H1 (cell line): ENCODE measurements at regions not wholly inside any gene's neighbourhood (a gene's known extent, or its start where the extent isn't known, plus 50 kb on each side); places are given as distances from the start of the nearest gene placed in this dataset.

ENCODE experiments used
- CTCF ChIA-PET: fragments of 300-600 bp; sonication (Branson Sonifier 250); formaldehyde crosslinking; loops from one replicate; lab custom pipeline; 2021; ENCODE audit not compliant: partially characterized antibody; lab: Charles Lee
- POLR2A ChIA-PET: fragments of 300-600 bp; sonication (Branson Sonifier 250); formaldehyde crosslinking; loops from one replicate; lab custom pipeline; 2021; ENCODE audit warnings: inconsistent platforms; ENCODE audit not compliant: partially characterized antibody; lab: Charles Lee
- DNase-seq, 2 experiments: peaks; one replicate each; pipeline versions ENCODE4 v3.0.0 to v3.0.0-alpha.2; 2010 to 2022; ENCODE audit warnings: low spot score in 2 of 2, low read depth in 1 of 2, mixed read lengths in 1 of 2
- FAIRE-seq: peaks from 2 replicates; lab custom pipeline; 2011; peaks lifted over from hg19 to GRCh38; lab: Jason Lieb, UNC
- H2AFZ ChIP-seq: 2 replicates; pipeline ENCODE4 v1.8.1; 2012; ENCODE audit warnings: low read length, inconsistent platforms
- H2AK5ac ChIP-seq: 2 replicates; pipeline ENCODE4 v1.6.1; 2013; ENCODE audit warnings: low read depth, low read length
- H2BK120ac ChIP-seq: replicated peaks from 2 replicates; pipeline ENCODE3; 2013; ENCODE audit warnings: low read depth, low read length, inconsistent platforms
- H2BK12ac ChIP-seq: 2 replicates; pipeline ENCODE4 v1.6.1; 2013; ENCODE audit warnings: low read depth, low read length
- H2BK15ac ChIP-seq: 2 replicates; pipeline ENCODE4 v1.6.1; 2013; ENCODE audit warnings: low read length
- H2BK20ac ChIP-seq: 2 replicates; pipeline ENCODE4 v1.6.1; 2013; ENCODE audit warnings: low read length
- H2BK5ac ChIP-seq: 2 replicates; pipeline ENCODE4 v1.6.1; 2013; ENCODE audit warnings: low read depth, low read length
- H3K14ac ChIP-seq: 2 replicates; pipeline ENCODE4 v1.6.1; 2013; ENCODE audit warnings: inconsistent platforms; ENCODE audit not compliant: insufficient read length
- H3K18ac ChIP-seq: 2 replicates; pipeline ENCODE4 v1.6.1; 2013; ENCODE audit warnings: low read length; ENCODE audit errors: extremely low read depth
- H3K23ac ChIP-seq: 2 replicates; pipeline ENCODE4 v1.6.1; 2013; ENCODE audit warnings: inconsistent platforms; ENCODE audit not compliant: insufficient read length
- H3K23me2 ChIP-seq: 2 replicates; pipeline ENCODE4 v1.6.1; 2013; ENCODE audit warnings: low read depth, low read length
- H3K27ac ChIP-seq: 2 replicates; pipeline ENCODE4 v1.6.1; 2011; ENCODE audit warnings: low read depth, low read length, inconsistent platforms
- H3K27me3 ChIP-seq, 4 experiments: replicated peaks in 1 of 4; 1 replicate in 1 of 4; 2 replicates in 3 of 4; pipeline versions ENCODE4 v1.6.1 to v1.8.1; 2011 to 2013; ENCODE audit warnings: low read length in 3 of 4, mild to moderate bottlenecking in 3 of 4, inconsistent platforms in 2 of 4, mixed read lengths in 2 of 4, moderate library complexity in 1 of 4; ENCODE audit not compliant: control insufficient read depth in 3 of 4, insufficient read depth in 3 of 4; ENCODE audit errors: extremely low read depth in 1 of 4
- H3K36me3 ChIP-seq, 4 experiments: 2 replicates each; pipeline versions ENCODE4 v1.6.1 to v1.8.1; 2011 to 2013; ENCODE audit warnings: mild to moderate bottlenecking in 4 of 4, low read length in 3 of 4, moderate library complexity in 2 of 4, control low read depth in 1 of 4, inconsistent platforms in 1 of 4; ENCODE audit not compliant: insufficient read depth in 4 of 4, control insufficient read depth in 2 of 4
- H3K4ac ChIP-seq: replicated peaks from 2 replicates; pipeline ENCODE3; 2013; ENCODE audit warnings: low read length, low read depth, mixed read lengths, inconsistent platforms; ENCODE audit not compliant: insufficient read length
- H3K4me1 ChIP-seq, 4 experiments: replicated peaks in 1 of 4; 1 replicate in 1 of 4; 2 replicates in 3 of 4; pipeline versions ENCODE4 v1.6.1 to v1.8.1; 2011 to 2013; ENCODE audit warnings: low read length in 3 of 4, inconsistent platforms in 2 of 4, mixed read lengths in 1 of 4; ENCODE audit not compliant: insufficient read depth in 4 of 4, control insufficient read depth in 3 of 4
- H3K4me2 ChIP-seq, 2 experiments: 2 replicates each; pipeline versions ENCODE4 v1.6.1 to v1.8.1; 2011 to 2013; ENCODE audit warnings: low read depth in 2 of 2, low read length in 2 of 2, control low read depth in 1 of 2, inconsistent platforms in 1 of 2, mild to moderate bottlenecking in 1 of 2; ENCODE audit not compliant: insufficient read depth in 1 of 2
- H3K4me3 ChIP-seq, 4 experiments: fragments of 200-600, 300-600 bp in 1 of 4; sonication (generic), shearing (Covaris generic), sonication (Bioruptor Twin) in 1 of 4; 2 replicates each; pipeline versions ENCODE4 v1.5.1 to v1.8.1; 2011 to 2016; ENCODE audit warnings: low read length in 4 of 4, low read depth in 3 of 4, control low read depth in 2 of 4, inconsistent platforms in 2 of 4, mild to moderate bottlenecking in 2 of 4, mixed read lengths in 1 of 4, moderate library complexity in 1 of 4; ENCODE audit not compliant: insufficient read depth in 2 of 4; ENCODE audit errors: extremely low read depth in 1 of 4
- H3K56ac ChIP-seq: replicated peaks from 2 replicates; pipeline ENCODE3; 2013; ENCODE audit warnings: low read depth, mild to moderate bottlenecking, mixed read lengths, low read length, inconsistent platforms; ENCODE audit not compliant: insufficient read length
- H3K79me1 ChIP-seq: 2 replicates; pipeline ENCODE4 v1.6.1; 2013; ENCODE audit warnings: low read depth, low read length, control low read depth
- H3K79me2 ChIP-seq, 2 experiments: 2 replicates each; pipeline versions ENCODE4 v1.6.1 to v1.8.1; 2012 to 2013; ENCODE audit warnings: low read length in 2 of 2, mild to moderate bottlenecking in 2 of 2, inconsistent platforms in 1 of 2; ENCODE audit not compliant: insufficient read depth in 2 of 2, control insufficient read depth in 1 of 2
- H3K9ac ChIP-seq, 4 experiments: replicated peaks in 1 of 4; 1 replicate in 1 of 4; 2 replicates in 3 of 4; pipeline versions ENCODE4 v1.6.1 to v1.8.1; 2011 to 2013; ENCODE audit warnings: low read depth in 3 of 4, low read length in 3 of 4, control low read depth in 2 of 4, mild to moderate bottlenecking in 2 of 4, moderate library complexity in 2 of 4, inconsistent platforms in 1 of 4; ENCODE audit errors: extremely low read depth in 1 of 4
- H3K9me3 ChIP-seq, 2 experiments: 2 replicates each; pipeline versions ENCODE4 v1.6.1 to v1.8.1; 2012 to 2013; ENCODE audit warnings: mild to moderate bottlenecking in 2 of 2, moderate library complexity in 2 of 2, control low read depth in 1 of 2, inconsistent platforms in 1 of 2, low read depth in 1 of 2, low read length in 1 of 2, mixed read lengths in 1 of 2; ENCODE audit not compliant: insufficient read depth in 2 of 2
- H4K20me1 ChIP-seq, 2 experiments: replicated peaks in 1 of 2; 2 replicates each; pipeline versions ENCODE3 to v1.8.1; 2011 to 2013; ENCODE audit warnings: inconsistent platforms in 2 of 2, low read length in 2 of 2, mild to moderate bottlenecking in 1 of 2; ENCODE audit not compliant: insufficient read depth in 2 of 2, control insufficient read depth in 1 of 2
- H4K5ac ChIP-seq: 2 replicates; pipeline ENCODE4 v1.6.1; 2013; ENCODE audit warnings: low read length, low read depth, mixed read lengths, inconsistent platforms; ENCODE audit not compliant: insufficient read length
- H4K8ac ChIP-seq: 2 replicates; pipeline ENCODE4 v1.8.0; 2013; ENCODE audit warnings: mild to moderate bottlenecking, moderate library complexity, low read length, inconsistent platforms; ENCODE audit not compliant: insufficient read depth; ENCODE audit errors: extremely low read depth
- H4K91ac ChIP-seq: replicated peaks from 2 replicates; pipeline ENCODE3; 2013; ENCODE audit warnings: low read length, mixed read lengths, inconsistent platforms; ENCODE audit not compliant: insufficient read length
- CBX5 ChIP-seq: fragments of 300-800, 300-1000 bp; sonication (generic); IDR thresholded peaks from 2 replicates; pipeline ENCODE4 v1.7.1; 2016; ENCODE audit warnings: antibody characterized with exemption, low read length, low read depth
- CREB1 ChIP-seq: IDR thresholded peaks from 2 replicates; pipeline ENCODE4 v1.6.1; 2012; ENCODE audit warnings: inconsistent platforms
- EGR1 ChIP-seq: IDR thresholded peaks from 2 replicates; pipeline ENCODE4 v1.6.1; 2011; ENCODE audit warnings: low read depth, low read length, borderline replicate concordance
- GABPA ChIP-seq: IDR thresholded peaks from 2 replicates; pipeline ENCODE4 v1.6.1; 2011; ENCODE audit warnings: mild to moderate bottlenecking, low read length, moderate library complexity, borderline replicate concordance; ENCODE audit not compliant: insufficient read depth
- KDM1A ChIP-seq: fragments of 200-600, 300-600 bp; sonication (generic); IDR thresholded peaks from 2 replicates; pipeline ENCODE4 v1.7.1; 2016; ENCODE audit warnings: mild to moderate bottlenecking, low read length, borderline replicate concordance
- POLR2AphosphoS5 ChIP-seq: IDR thresholded peaks from 2 replicates; pipeline ENCODE4 v1.6.1; 2011; ENCODE audit warnings: low read depth, low read length
- POU5F1 ChIP-seq: IDR thresholded peaks from 2 replicates; pipeline ENCODE4 v1.6.1; 2011; ENCODE audit warnings: low read depth, mild to moderate bottlenecking, low read length, moderate library complexity
- RXRA ChIP-seq: IDR thresholded peaks from 2 replicates; pipeline ENCODE4 v1.6.1; 2011; ENCODE audit warnings: low read depth, mild to moderate bottlenecking, low read length, moderate library complexity; ENCODE audit not compliant: insufficient read depth
- SIN3A ChIP-seq, 2 experiments: IDR thresholded peaks in 1 of 2; conservative IDR thresholded peaks in 1 of 2; 2 replicates each; pipeline ENCODE4 v1.6.1; 2011 to 2012; ENCODE audit warnings: low read length in 2 of 2, improper control_type of control experiment in 1 of 2, low read depth in 1 of 2, mild to moderate bottlenecking in 1 of 2
- SIRT6 ChIP-seq: IDR thresholded peaks from one replicate; pipeline ENCODE4 v1.7.1; 2012; ENCODE audit warnings: low read length, inconsistent platforms
- SIX5 ChIP-seq: IDR thresholded peaks from 2 replicates; pipeline ENCODE4 v1.6.1; 2011; ENCODE audit warnings: mild to moderate bottlenecking, low read depth, low read length
- TBP ChIP-seq: IDR thresholded peaks from 2 replicates; pipeline ENCODE4 v1.6.1; 2011; ENCODE audit warnings: low read depth, low read length, improper control_type of control experiment
- YY1 ChIP-seq: IDR thresholded peaks from 2 replicates; pipeline ENCODE4 v1.6.1; 2011; ENCODE audit warnings: low read depth, mild to moderate bottlenecking, low read length
- WGBS, 2 experiments: shearing (Covaris generic) in 1 of 2; methylation state at CpG; one replicate each; pipeline versions ENCODE4 v1.1.6 to v1.1.7; 2013 to 2015; ENCODE audit warnings: low lambda C conversion rate in 2 of 2, mixed read lengths in 2 of 2, inconsistent platforms in 1 of 2, low coverage in 1 of 2, missing lambda C conversion rate in 1 of 2; ENCODE audit not compliant: insufficient replicate concordance in 2 of 2, insufficient coverage in 1 of 2, insufficient read length in 1 of 2; ENCODE audit errors: extremely low coverage in 1 of 2, missing lambda C conversion rate in 1 of 2; 5-methylcytosine and 5-hydroxymethylcytosine counted together
- TF ChIP-seq, protein P1 (sequence below): IDR thresholded peaks from 2 replicates; pipeline ENCODE4 v1.6.1; 2012; ENCODE audit warnings: inconsistent platforms

DNA sequence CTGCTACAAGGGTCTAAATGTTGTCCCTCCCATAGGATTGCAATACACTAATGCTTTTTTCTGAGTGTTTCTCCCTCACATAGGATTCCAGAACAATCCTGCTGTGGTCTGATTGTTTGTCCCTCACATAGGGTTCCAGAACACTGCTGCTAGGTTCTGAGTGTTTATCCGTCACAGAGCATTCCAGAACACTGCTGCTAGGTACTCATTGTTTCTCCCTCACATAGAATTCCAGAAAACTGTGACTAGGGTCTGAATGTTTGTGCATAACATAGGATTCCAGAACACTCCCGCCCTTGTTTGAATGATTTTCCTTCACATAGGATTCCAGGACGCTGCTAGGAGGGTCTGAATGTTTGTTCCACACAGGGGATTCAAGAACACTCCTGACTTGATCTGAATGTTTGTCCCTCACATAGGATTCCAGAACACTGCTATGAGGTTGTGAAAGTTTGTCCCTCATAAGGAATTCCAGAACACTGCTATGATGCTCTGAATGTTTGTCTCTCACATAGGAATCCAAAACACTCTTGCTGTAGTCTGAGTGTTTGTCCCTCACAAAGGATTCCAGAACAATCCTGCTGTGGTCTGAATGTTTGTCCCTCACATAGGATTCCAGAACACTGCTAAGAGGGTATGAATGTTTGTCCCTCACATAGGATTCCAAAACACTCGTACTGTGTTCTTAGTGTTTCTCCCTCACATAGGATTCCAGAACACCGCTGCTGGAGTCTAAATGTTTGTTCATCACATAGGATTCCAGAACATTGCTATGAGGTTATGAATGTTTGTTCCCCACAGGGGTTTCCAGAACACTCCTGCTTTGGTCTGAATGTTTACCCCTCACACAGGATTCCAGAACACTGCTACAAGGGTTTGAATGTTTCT lies 213.5 kb downstream of the FOXD4L6 start:
- CTCF ChIA-PET = no interaction called here
- H3K79me2 ChIP-seq = no peaks in the 10 kb centered on the region
- no peak overlapping the region for H2BK5ac ChIP-seq
- H2AK5ac ChIP-seq = no peak overlapping the region
- no peaks in the 10 kb centered on the region for H3K23me2 ChIP-seq
- no peak overlapping the region for H2BK20ac ChIP-seq
- H3K14ac ChIP-seq = no peak overlapping the region
- H3K4me3 ChIP-seq = no peak overlapping the region
- no peak overlapping the region for H3K18ac ChIP-seq
- no peaks in the 10 kb centered on the region for H4K20me1 ChIP-seq
- H4K91ac ChIP-seq = no peak overlapping the region
- DNase-seq (no peak), FAIRE-seq (no peak)
- no peak overlapping the region for H3K4ac ChIP-seq
- H3K27me3 ChIP-seq = peaks cover 7 to 15% (median 10%) of the 10 kb centered on the region in 4 experiments; a peak in 6 of 7 replicates
- no peak overlapping the region for H4K5ac ChIP-seq
- WGBS, 2 experiments = 52% methylated on average over 5 of the region's 5 CpGs; no CpG with 5 or more reads in 1 of the 2 experiments
- no peak overlapping the region for H2BK12ac ChIP-seq
- no peak overlapping the region for H2BK120ac ChIP-seq
- H3K9ac ChIP-seq = no peak overlapping the region
- H3K27ac ChIP-seq = no peak overlapping the region
- H2AFZ ChIP-seq = no peak overlapping the region
- no peaks in the 10 kb centered on the region for H3K79me1 ChIP-seq
- H3K36me3 ChIP-seq = peaks cover 0 to 7% (median 0%) of the 10 kb centered on the region in 4 experiments; a peak in 1 of 8 replicates
- no peak overlapping the region for H3K56ac ChIP-seq
- no peaks in the 10 kb centered on the region for H3K4me1 ChIP-seq
- POLR2A ChIA-PET = no interaction called here
- H4K8ac ChIP-seq = no peak overlapping the region
- no peak overlapping the region for H2BK15ac ChIP-seq
- H3K4me2 ChIP-seq = no peak overlapping the region
- peaks cover 66 to 75% of the 10 kb centered on the region in 2 experiments for H3K9me3 ChIP-seq
- H3K23ac ChIP-seq = no peak overlapping the region
- TF ChIP-seq SIRT6 (no peak), KDM1A (no peak), YY1 (no peak), CREB1 (no peak), GABPA (no peak), TBP (no peak), POLR2AphosphoS5 (no peak), EGR1 (no peak), RXRA (no peak), SIX5 (no peak), SIN3A (conservative IDR thresholded peaks at IDR 0.05 in 1 of 2, IDR thresholded peaks at IDR 0.05 in 1 of 2; ENCODE audit: low read depth in 1 of 2, low read length in 2 of 2) (no peak), POU5F1 (no peak), CBX5 (no peak)
- TF ChIP-seq, protein P1, sequence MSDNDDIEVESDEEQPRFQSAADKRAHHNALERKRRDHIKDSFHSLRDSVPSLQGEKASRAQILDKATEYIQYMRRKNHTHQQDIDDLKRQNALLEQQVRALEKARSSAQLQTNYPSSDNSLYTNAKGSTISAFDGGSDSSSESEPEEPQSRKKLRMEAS = no peak
